ENCODE measurements at regions not wholly inside any gene's neighbourhood (a gene's known extent, or its start where the extent isn't known, plus 50 kb on each side); places are given as distances from the start of the nearest gene placed in this dataset.
"Not testable (repeated sequence)": the region's sequence is repeated elsewhere in the genome, so short reads cannot be mapped to it uniquely, and the experiment has no call there.

DNA sequence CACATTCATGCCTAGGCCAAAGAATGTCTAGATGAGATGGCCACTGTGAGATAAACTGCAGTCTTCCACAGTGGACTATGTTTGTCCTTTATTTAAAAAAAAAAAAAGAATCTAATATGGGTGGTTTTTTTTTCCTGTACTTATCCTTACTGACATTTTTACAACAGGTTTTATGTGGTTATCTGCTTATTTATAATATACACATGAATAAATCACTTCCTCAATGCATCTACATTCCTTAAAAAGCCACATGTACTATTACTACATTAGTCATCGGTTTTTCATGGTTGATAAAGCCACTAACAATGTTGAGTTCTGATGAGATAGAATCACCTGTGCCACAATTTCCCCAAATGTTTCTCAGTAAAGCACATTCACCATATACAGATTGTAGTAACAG, 341.3 kb upstream of the THBS1 start:
- no peak for DNase-seq (ENCODE audit: low read depth in 2 of 2)

DNA sequence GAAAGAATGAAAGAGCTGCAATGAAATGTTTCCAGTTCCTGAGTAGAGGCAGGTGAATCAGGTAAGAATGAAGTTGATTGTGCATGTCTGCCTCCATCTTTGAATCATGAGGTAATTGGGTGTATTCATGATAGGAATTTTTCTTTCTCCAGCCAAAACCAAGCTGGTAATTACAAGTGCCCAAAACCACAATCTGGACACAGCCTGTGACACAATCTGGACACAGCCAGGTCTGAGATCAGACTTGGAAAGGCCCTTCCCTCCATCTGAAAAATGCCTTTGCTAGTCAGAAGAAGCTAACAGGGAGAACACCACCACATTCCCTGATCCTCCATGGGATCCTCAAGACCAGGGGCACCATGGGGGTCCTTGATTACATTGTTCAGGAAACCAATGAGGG, 338.5 kb upstream of the THBS1 start:
- DNase-seq (ENCODE audit: low read depth in 2 of 2) = no peak

DNA sequence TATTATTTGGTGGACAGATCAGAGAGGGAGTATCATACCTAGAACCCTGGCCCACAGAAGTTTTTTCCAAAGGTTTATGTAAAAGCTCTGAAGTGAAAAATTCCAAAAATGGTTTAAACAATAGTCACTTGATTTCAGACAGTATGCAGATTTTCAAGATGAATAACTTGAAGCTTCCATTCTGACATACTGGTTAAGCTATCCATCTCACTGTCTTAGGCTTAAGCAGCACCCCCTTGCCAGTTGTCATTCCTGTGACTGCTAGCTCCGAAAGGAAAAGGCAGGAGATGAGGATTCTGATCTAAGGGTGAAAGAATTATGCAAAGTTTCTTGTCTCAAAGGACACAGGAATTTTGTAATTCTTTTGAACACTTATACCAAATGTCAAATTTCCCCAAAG, 337.5 kb upstream of the THBS1 start:
- DNase-seq (ENCODE audit: low read depth in 2 of 2) = no peak

DNA sequence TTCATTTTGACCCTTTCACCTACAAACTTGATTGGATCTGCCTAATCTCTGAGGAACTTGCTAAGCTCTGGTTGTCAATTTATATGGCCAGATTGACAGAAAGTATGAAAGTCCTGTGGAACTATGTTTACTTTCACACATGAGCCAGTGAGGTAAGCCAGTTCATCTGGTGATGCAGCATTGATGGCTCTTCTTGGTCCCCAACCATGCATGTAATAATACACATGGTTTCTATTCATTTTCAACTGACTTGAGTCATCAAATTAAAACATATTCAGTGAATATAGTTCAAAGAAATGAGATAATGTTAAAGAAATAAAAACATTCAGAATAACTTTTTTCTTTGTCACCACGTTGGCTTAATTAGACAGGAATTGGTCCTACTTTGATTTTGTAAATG, 336.1 kb upstream of the THBS1 start:
- DNase-seq (ENCODE audit: low read depth in 2 of 2) = no peak

DNA sequence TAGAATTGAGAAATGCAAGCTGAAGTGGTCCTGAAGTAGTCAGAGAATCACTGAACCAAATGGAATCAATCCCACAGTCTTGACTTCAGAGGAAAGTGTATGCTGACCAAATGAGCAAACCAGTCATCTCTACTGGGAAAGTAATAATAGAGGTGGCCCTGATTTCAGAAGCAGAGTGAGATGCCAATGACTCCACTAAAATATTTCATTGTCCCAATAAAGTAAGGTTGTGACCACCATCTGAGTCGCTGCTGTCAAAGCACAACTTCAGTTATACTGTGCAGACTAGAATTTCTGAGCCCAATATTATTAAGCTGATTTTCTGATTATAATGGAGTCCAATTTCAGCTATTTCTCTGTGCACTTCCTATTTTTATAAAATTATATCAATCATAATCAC, 334.4 kb upstream of the THBS1 start:
- DNase-seq (ENCODE audit: low read depth in 2 of 2) = no peak

DNA sequence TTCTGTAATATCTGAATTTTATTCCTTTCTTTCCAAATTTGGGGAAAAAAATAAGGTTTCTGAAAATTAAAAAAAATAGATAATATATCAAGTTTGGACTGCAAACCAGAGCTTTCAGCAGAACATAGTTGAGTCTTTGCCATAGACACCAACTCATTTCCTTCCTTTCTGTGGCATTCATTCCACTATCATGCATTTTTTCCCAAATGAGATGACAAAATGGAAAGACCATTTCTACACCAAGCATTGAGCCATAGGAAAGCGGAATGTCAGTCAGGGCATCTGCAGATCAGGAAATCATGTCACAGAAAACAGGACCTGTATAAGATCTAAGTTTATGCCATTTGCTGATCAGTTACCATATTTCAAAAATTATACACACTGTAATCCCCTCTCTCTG, 333.3 kb upstream of the THBS1 start:
- DNase-seq (ENCODE audit: low read depth in 2 of 2) = no peak

DNA sequence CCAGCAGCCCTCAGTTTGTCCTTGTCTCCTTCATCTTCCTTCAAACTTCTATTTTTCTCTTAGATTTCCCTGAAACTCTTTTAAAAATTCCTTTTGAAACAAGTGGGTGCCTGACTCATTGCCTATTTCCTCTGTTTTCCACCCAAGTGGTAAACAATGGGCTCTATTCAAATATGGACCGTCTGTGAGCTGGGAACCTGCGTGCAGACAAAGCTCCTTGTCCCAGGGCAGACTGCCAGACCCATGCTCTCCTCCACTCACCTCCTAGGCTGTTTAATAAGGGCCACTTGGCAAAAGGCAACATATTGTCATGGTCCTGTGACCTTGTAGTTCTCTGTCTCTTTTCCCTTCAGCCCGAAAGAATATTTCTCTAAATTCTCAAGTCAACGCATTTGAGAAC, 332.7 kb upstream of the THBS1 start:
- no peak for DNase-seq (ENCODE audit: low read depth in 2 of 2)

DNA sequence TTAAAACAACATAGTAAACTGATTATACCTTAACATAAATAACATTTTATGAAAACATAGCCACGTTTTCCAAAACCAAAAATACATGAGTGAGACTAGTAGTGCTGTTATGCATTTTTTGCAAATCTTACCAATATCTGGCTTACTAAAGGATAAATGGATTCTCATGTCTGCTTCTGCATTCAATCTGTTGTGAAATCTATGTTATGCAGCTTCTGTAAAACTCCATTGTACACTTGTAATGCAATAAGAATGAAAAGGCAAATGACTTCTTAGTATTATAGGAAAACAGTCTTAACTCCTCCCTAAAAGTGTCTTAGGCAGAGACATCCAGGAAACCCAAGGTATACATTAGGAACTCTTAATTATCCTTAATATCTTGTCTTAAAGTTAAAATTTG, 330.9 kb upstream of the THBS1 start:
- DNase-seq (ENCODE audit: low read depth in 2 of 2) = no peak

DNA sequence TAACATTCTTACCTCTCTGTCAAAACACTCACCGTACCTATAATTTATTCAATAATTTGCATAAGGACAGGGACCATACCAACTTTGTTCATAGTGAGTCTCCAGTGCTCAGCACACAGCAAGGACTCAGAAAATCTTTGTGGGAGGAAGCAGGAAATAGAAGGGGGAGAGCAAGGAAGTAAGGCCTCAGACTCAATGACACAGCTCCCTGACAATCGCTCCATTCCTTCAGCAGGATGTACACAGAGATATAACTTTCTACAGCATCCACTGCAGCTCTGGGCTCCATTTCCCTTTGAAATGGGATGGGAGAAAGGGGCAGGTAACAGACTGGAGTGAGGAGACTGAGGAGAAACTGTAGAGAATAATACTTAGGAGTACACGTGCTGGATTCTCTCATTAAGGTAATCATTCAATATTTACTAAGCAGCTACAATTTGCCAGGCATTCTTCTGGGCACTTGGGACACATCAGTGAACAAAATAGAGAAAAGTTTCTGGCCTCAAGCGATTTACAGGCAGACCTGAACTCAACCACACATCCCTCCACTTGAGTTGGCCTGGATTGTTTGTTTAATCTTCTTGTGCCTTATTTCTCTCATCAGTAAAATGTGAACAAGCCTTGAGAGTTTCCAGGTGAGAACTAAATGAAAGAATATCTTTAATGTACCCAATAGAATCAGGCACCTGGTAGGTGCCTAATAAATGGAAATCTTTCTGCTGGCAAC, 330.3 kb upstream of the THBS1 start:
- no peak for DNase-seq (ENCODE audit: low read depth in 2 of 2)

DNA sequence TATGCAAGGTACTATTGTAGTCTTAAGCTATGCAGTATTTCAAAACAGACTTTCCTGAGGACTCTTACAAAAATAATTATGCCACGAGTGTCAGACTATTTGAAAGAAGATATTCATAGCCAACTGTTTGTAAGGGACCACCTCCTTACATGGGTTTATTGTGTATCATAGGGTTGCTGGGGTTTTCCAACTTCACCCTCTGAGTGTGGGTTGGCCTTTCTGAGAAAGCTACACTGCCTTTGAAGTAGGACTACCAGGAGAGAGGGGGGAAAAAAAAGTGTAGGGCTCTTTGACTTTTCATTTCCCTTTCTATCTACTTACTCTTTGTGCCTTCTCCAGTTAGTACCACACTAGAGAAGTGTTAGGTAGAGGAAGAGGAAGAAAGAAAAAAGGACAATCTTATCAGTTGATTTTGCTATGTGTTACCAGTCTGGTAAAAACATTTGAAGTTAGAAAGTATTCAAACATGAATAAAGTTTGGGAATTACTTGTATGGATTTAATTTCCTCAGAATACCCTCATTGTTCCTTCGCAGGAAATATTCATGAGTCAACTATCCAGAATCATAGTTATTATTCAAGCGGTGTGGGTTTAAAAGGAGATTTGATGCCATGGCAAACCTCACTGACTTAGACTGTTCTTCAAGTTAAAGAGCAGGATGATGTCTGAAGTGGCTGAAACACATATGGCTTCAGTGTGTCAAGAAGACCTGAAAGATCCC, 329.3 kb upstream of the THBS1 start:
- DNase-seq (ENCODE audit: low read depth in 2 of 2) = no peak

DNA sequence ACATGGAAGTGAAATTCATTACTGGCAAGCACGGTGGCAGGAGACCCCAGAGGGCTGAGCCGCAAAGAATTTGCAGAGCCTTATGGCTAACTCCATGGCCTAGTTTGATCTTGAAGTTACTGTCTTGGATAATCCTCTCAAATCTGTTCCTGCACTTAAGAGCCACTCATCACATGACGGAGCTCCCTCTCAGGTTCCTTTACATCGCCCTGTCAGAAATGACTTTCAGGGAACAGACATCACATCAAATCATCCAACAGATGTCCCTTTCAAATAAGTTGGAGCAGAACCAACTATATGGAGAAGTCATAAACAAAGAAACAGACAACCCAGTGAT, 328.8 kb upstream of the THBS1 start:
- no peak for DNase-seq (ENCODE audit: low read depth in 2 of 2)

DNA sequence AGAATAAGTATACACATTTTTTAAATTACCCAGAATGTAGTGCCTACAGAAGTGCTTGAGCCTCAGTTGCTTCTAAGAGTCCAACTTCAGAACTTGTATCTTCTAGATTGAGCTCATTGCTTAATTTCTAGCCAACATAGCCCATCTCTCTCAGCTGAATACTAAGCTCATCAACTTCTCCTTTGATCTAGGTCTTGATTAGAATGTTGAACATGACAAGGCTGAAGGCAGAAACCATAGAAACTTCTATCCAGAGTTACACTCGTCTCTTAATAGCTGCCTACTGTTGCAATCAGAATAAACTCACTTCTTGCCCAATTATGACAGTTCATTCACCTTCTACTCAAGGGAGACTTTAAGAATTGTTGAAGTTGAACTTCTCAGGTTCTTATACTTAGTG, 327.3 kb upstream of the THBS1 start:
- no peak for DNase-seq (ENCODE audit: low read depth in 2 of 2)

DNA sequence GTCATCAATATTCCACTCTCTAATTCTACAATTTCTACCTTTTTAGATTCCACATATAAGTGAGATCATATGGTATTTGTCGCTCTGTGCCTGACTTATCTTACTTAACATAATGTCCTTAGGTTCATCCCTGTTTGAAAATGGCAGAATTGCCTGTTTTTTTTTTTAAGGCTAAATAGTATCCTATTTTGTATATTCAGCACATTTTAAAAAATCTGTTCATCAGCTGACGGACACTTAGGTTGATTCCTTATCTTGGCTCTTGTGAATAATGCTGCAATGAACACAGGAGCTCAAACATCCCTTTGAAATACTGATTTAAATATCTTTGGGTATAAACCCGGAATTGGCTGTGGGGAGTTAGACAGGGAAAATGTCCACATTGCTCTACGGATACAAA, 326.7 kb upstream of the THBS1 start:
- no peak for DNase-seq (ENCODE audit: low read depth in 2 of 2)

DNA sequence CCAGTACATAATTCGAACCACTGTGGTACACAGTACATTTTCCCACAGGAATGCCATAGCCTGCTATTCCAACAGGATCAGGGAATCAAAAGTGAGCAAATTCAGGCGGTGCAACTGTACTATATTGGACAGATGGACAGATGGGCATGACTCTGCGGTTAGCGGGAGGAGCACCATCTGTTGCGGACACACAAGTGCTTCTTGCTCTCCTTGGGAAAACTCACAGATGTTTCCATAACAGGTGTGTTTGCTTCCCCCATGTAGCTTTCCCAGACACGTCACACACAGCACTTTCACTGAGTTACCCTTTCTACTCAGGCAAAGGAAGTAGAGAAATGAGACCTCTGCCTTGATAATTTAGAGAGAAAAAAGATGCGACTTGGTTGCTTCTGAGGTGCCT, 325.1 kb upstream of the THBS1 start:
- no peak for DNase-seq (ENCODE audit: low read depth in 2 of 2)

DNA sequence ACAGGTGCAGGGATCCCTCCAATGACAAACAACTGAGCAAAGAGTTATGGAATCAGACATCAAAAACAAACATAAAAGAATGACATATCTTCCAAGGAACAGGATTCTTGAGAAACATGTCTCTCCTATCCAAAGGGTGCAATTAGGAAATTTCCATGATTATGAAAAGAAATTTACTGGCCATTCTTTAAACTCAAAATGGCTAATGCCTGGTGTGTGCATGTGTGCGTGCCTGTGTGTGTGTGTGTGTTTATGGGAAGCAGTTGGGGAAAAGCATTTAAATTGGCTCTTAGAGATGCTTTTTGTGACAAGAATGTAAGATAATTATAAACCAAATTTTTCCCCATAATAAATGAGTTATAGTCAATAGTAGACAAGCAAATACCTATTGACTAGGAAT, 320.5 kb upstream of the THBS1 start:
- no peak for DNase-seq (ENCODE audit: low read depth in 2 of 2)

DNA sequence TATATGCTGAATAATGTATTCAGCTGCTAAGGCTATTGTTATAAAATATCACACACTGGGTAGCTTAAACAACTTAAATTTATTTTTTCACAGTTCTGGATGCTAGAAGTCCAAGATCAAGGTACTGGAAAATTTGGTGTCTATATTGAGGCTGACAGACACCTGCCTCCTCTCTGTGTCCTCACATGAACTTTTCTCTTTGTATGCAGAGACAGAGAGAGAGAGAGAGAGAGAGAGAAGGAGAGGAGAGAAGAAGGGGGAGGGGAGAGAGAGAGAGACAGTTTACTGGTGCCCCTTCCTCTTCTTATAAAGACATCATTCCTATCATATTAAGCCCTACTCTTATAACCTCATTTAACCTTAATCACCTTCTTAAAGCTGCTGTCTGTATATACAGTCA, 320.1 kb upstream of the THBS1 start:
- DNase-seq (ENCODE audit: low read depth in 2 of 2) = no peak

DNA sequence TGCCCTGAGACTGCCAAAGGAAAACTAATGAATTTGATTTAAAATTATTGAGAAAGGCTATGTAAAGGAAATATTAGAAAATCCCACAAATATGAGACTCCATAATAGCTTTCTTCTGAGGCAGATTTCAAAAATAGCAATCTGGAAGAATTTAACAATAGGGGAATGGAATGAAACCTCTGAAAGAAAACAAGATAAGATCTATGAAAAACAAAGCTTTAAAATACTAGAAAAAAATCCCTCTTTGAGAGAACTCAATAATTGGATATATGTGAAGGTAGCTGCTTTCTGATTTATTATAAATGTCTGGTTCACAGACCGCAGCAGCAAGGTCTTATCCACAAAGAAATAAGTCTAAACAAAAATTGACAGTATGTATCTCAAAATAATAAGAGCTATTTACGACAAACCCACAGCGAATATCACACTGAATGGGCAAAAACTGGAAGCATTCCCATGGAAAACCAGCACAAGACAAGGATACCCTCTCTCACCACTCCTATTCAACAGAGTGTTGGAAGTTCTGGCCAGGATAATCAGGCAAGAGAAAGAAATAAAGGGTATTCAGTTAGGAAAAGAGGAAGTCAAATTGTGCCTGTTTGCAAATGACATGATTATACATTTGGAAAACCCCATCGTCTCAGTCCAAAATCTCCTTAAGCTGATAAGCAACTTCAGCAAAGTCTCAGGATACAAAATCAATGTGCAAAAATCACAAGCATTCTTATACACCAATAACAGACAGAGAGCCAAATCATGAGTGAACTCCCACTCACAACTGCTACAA, 319.3 kb upstream of the THBS1 start:
- not testable (repeated sequence) for DNase-seq (ENCODE audit: low read depth in 2 of 2)

DNA sequence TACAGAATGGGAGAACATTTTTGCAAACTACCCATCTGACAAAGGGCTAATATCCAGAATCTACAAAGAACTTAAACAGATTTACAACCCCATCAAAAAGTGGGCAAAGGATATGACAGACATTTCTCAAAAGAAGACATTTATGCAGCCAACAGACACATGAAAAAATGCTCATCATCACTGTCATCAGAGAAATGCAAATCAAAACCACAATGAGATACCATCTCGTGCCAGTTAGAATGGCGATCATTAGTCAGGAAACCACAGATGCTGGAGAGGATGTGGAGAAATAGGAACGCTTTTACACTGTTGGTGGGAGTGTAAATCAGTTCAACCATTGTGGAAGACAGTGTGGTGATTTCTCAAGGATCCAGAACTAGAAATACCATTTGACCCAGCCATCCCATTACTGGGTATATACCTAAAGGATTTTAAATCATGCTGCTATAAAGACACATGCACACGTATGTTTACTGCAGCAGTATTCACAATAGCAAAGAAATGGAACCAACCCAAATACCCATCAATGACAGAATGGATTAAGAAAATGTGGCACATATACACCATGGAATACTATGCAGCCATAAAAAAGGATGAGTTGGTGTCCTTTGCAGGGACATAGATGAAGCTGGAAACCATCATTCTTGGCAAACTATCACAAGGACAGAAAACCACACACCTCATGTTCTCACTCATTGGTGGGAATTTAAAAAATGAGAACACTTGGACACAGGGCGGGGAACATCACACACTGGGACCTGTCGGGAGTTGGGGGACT, 317.7 kb upstream of the THBS1 start:
- DNase-seq (ENCODE audit: low read depth in 2 of 2) = not testable (repeated sequence)

DNA sequence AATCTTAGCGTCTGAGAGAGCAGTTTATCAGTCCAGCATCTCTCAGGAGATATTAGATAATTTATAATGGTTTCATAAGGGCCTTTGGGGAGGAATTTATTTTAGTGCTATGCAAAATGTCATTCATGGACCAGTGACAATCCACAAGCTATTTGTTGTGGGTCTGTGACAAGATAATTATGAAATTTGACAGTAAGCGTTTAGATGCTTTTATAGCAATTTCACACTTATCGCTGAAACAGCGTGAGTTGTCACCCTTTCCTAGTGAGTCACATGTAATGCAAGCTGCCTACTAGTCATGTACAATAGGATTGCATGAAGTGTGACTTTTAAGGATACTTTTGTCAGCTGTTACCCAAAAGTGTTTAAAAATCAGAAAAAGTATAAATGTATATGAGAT, 315.6 kb upstream of the THBS1 start:
- DNase-seq (ENCODE audit: low read depth in 2 of 2) = no peak

DNA sequence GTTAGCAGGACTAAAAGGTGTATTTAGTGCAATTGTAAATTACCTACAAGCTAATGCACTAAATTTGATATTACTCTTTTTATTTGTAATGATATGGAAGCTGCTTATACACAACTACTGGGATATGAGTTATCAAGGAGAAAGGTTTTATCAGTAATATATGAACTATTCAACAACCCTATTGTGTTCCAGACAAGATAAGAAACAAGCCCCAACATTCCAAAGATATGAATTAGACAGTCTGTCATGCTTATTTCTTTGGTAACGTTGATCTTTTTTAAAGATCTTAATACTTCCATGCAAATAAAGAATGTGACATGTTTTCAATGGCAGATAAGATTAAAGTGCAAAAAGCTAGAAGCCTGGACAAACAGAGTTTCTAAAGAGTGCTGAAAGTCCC, 314.0 kb upstream of the THBS1 start:
- no peak for DNase-seq (ENCODE audit: low read depth in 2 of 2)

DNA sequence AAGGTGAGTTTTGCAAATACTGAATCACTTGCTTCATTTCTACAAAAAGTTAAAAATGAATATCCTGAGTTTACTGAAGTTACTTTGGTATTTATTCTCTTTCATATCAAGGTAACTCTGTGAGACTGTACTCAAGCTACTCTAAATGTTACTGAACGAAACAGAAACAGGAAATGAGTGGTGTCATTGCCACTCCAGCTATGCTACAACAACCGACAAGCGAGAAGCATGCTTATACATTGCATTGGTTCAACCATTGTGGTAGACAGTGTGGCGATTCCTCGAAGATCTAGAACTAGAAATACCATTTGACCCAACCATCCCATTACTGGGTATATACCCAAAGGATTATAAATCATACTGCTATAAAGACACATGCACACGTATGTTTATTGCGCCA, 313.2 kb upstream of the THBS1 start:
- no peak for DNase-seq (ENCODE audit: low read depth in 2 of 2)

DNA sequence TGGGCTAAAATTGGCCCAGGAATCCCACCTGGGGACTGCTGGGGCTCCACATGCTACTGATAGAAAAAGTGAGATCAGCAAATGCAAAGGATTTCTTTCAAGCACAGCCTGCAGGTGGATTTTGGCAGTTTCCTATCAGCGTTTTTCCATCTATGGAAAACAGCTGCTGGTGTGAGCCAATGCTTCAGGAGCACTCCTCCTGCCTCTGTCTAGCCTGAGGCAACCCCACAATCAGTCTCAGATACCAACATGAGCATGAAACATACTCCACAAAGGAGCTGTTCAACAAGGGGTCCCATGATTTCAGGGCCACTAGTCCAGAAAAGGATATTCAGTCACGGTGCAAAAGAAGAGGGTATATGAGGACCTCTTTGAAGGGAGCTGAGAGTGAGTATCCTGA, 311.5 kb upstream of the THBS1 start:
- DNase-seq (ENCODE audit: low read depth in 2 of 2) = no peak

Measured in stimulated activated CD8-positive, alpha-beta memory T cell treated with anti-CD3 and anti-CD28 coated beads, Interleukin-7, amount 100 ng/mL, for 4 hours (primary cell).